Activated CD8-positive, alpha-beta T cell treated with anti-CD3 and anti-CD28 coated beads for 36 hours (primary cell): ENCODE measurements at regions not wholly inside any gene's neighbourhood (a gene's known extent, or its start where the extent isn't known, plus 50 kb on each side); places are given as distances from the start of the nearest gene placed in this dataset.
"Not testable (repeated sequence)": the region's sequence is repeated elsewhere in the genome, so short reads cannot be mapped to it uniquely, and the experiment has no call there.

Experiments used
- ATAC-seq: fragments of 200-7000 bp; cut with Tn5 transposase; one replicate; pipeline ENCODE4 v1.10.0; 2021; ENCODE audit warnings: mild to moderate bottlenecking, moderate library complexity
- CTCF ChIA-PET: fragments of 350-600 bp; sonication (Branson Sonifier 250); formaldehyde crosslinking; loops from one replicate; lab custom pipeline; 2021; ENCODE audit warnings: antibody characterized with exemption; lab: Charles Lee
- POLR2A ChIA-PET: fragments of 350-600 bp; sonication (Branson Sonifier 250); formaldehyde crosslinking; loops from one replicate; lab custom pipeline; 2021; ENCODE audit warnings: antibody characterized with exemption; lab: Charles Lee
- DNase-seq: peaks from one replicate; pipeline ENCODE4 v3.0.0-alpha.2; 2020
- H3K27ac Mint-ChIP-seq: one replicate; pipeline ENCODE4 v1.8.0; 2021; ENCODE audit warnings: mild to moderate bottlenecking, mixed read lengths
- H3K27me3 Mint-ChIP-seq: one replicate; pipeline ENCODE4 v1.8.0; 2021; ENCODE audit warnings: mixed read lengths
- H3K36me3 Mint-ChIP-seq: one replicate; pipeline ENCODE4 v1.8.0; 2021; ENCODE audit warnings: low read depth, mixed read lengths
- H3K4me1 Mint-ChIP-seq: one replicate; pipeline ENCODE4 v1.8.0; 2021; ENCODE audit warnings: low read depth, mixed read lengths
- H3K4me3 Mint-ChIP-seq: one replicate; pipeline ENCODE4 v1.8.0; 2021; ENCODE audit warnings: mild to moderate bottlenecking, moderate library complexity, mixed read lengths
- H3K9me3 Mint-ChIP-seq: one replicate; pipeline ENCODE4 v1.8.0; 2021; ENCODE audit warnings: mixed read lengths
- CTCF ChIP-seq: fragments of 200-600 bp; IDR thresholded peaks from one replicate; pipeline ENCODE4 v1.8.0; 2022; ENCODE audit warnings: antibody characterized with exemption, mild to moderate bottlenecking
- intact Hi-C: fragments of 100-400 bp; cut with micrococcal nuclease; formaldehyde crosslinking; loops from one replicate; pipeline ENCODE4 v1.10.0; 2022

GRCh38 chr13:85132986-85133385 lies 666.2 kb downstream of the SLITRK6 start:
- H3K4me3 Mint-ChIP-seq, result no peak overlapping the region
- peaks cover 4% of the 10 kb centered on the region for H3K9me3 Mint-ChIP-seq
- ChIA-PET CTCF (no interaction called here), POLR2A (no interaction called here)
- DNase-seq, result no peak
- H3K27me3 Mint-ChIP-seq, result no peaks in the 10 kb centered on the region
- no peak overlapping the region for H3K27ac Mint-ChIP-seq
- no peak for TF ChIP-seq CTCF
- H3K36me3 Mint-ChIP-seq, result no peaks in the 10 kb centered on the region
- ATAC-seq, result no peak
- no peaks in the 10 kb centered on the region for H3K4me1 Mint-ChIP-seq
- intact Hi-C loops, result no loop called here

GRCh38 chr13:85123501-85123900 lies 675.7 kb downstream of the SLITRK6 start:
- H3K27me3 Mint-ChIP-seq, CTCF ChIA-PET, H3K4me3 Mint-ChIP-seq, H3K36me3 Mint-ChIP-seq, H3K4me1 Mint-ChIP-seq, POLR2A ChIA-PET, ATAC-seq, H3K9me3 Mint-ChIP-seq, H3K27ac Mint-ChIP-seq, intact Hi-C loops, DNase-seq: not testable (repeated sequence)

GRCh38 chr13:85108356-85108755 lies 690.9 kb downstream of the SLITRK6 start:
- ChIA-PET POLR2A (no interaction called here), CTCF (no interaction called here)
- Mint-ChIP-seq H3K4me3 (no peak overlapping the region), H3K9me3 (peaks cover 9% of the 10 kb centered on the region), H3K36me3 (no peaks in the 10 kb centered on the region), H3K4me1 (no peaks in the 10 kb centered on the region), H3K27ac (no peak overlapping the region), H3K27me3 (no peaks in the 10 kb centered on the region)
- intact Hi-C loops, result no loop called here
- no peak for ATAC-seq
- TF ChIP-seq CTCF, result no peak
- DNase-seq, result no peak

GRCh38 chr13:85099245-85099644 lies 700.0 kb downstream of the SLITRK6 start:
- DNase-seq (no peak), ATAC-seq (no peak)
- no peaks in the 10 kb centered on the region for H3K4me1 Mint-ChIP-seq
- H3K9me3 Mint-ChIP-seq, result peaks cover 1% of the 10 kb centered on the region
- ChIA-PET POLR2A (no interaction called here), CTCF (no interaction called here)
- TF ChIP-seq CTCF, result no peak
- no peak overlapping the region for H3K27ac Mint-ChIP-seq
- no peaks in the 10 kb centered on the region for H3K27me3 Mint-ChIP-seq
- H3K36me3 Mint-ChIP-seq, result no peaks in the 10 kb centered on the region
- intact Hi-C loops, result no loop called here
- H3K4me3 Mint-ChIP-seq, result no peak overlapping the region

GRCh38 chr13:85095418-85096272 lies 703.6 kb downstream of the SLITRK6 start:
- ATAC-seq (no peak), DNase-seq (no peak)
- Mint-ChIP-seq H3K27ac (no peak overlapping the region), H3K36me3 (no peaks in the 10 kb centered on the region), H3K4me1 (no peaks in the 10 kb centered on the region), H3K27me3 (no peaks in the 10 kb centered on the region), H3K4me3 (no peak overlapping the region), H3K9me3 (no peaks in the 10 kb centered on the region)
- no peak for TF ChIP-seq CTCF
- intact Hi-C loops, result no loop called here
- ChIA-PET POLR2A (no interaction called here), CTCF (no interaction called here)
